ENCODE measurements at regions not wholly inside any gene's neighbourhood (a gene's known extent, or its start where the extent isn't known, plus 50 kb on each side); places are given as distances from the start of the nearest gene placed in this dataset.

- no CpG with 5 or more reads among the region's 16 CpGs for WGBS (ENCODE audit: insufficient coverage, insufficient read length)
- 0 out of 2 replicates have a peak, but pooled peaks cover 1% of the 10 kb centered on the region for H3K4me1 ChIP-seq (ENCODE audit: control insufficient read depth, insufficient read depth, low read length)
- H3K27me3 ChIP-seq (ENCODE audit: control insufficient read depth, insufficient read depth, low read length), result no peaks in the 10 kb centered on the region
- H3K36me3 ChIP-seq (ENCODE audit: control insufficient read depth, insufficient read depth, low read length), result no peaks in the 10 kb centered on the region; the same call in 1 of the 2 replicates
- no peak for DNase-seq (ENCODE audit: low read depth, low spot score)
- H3K9me3 ChIP-seq (ENCODE audit: control insufficient read depth, insufficient read depth, low read length), result no peaks in the 10 kb centered on the region
- no peak overlapping the region for H3K4me3 ChIP-seq (ENCODE audit: low read length)
- no peak overlapping the region for H3K27ac ChIP-seq (ENCODE audit: low read length)
These were observed 215.5 kb upstream of the RPL38 start for GRCh38 chr17:73987845-73988509.

- H3K9me3 ChIP-seq (ENCODE audit: control insufficient read depth, insufficient read depth, low read length), result no peaks in the 10 kb centered on the region
- H3K36me3 ChIP-seq (ENCODE audit: control insufficient read depth, insufficient read depth, low read length), result no peaks in the 10 kb centered on the region; the same call in 1 of the 2 replicates
- H3K27ac ChIP-seq (ENCODE audit: low read length), result no peak overlapping the region
- no peak for DNase-seq (ENCODE audit: low read depth, low spot score)
- WGBS (ENCODE audit: insufficient coverage, insufficient read length), result no CpG with 5 or more reads among the region's 14 CpGs
- H3K4me3 ChIP-seq (ENCODE audit: low read length), result no peak overlapping the region
- H3K4me1 ChIP-seq (ENCODE audit: control insufficient read depth, insufficient read depth, low read length), result 0 out of 2 replicates have a peak, but pooled peaks cover 1% of the 10 kb centered on the region
- H3K27me3 ChIP-seq (ENCODE audit: control insufficient read depth, insufficient read depth, low read length), result no peaks in the 10 kb centered on the region
These were observed 213.8 kb upstream of the RPL38 start for GRCh38 chr17:73989671-73990070.

- Histone ChIP-seq H3K36me3 (ENCODE audit: control insufficient read depth, insufficient read depth, low read length) (no peaks in the 10 kb centered on the region; the same call in 1 of the 2 replicates), H3K4me1 (ENCODE audit: control insufficient read depth, insufficient read depth, low read length) (0 out of 2 replicates have a peak, but pooled peaks cover 1% of the 10 kb centered on the region), H3K27me3 (ENCODE audit: control insufficient read depth, insufficient read depth, low read length) (no peaks in the 10 kb centered on the region), H3K4me3 (ENCODE audit: low read length) (no peak overlapping the region), H3K9me3 (ENCODE audit: control insufficient read depth, insufficient read depth, low read length) (no peaks in the 10 kb centered on the region), H3K27ac (ENCODE audit: low read length) (no peak overlapping the region)
- DNase-seq (ENCODE audit: low read depth, low spot score), result no peak
- WGBS (ENCODE audit: insufficient coverage, insufficient read length), result no CpG with 5 or more reads among the region's 7 CpGs
These were observed 213.2 kb upstream of the RPL38 start for GRCh38 chr17:73990290-73990689.

GRCh38 chr17:73991260-73991659 is 212.2 kb upstream of the RPL38 start:
- Histone ChIP-seq H3K27me3 (ENCODE audit: control insufficient read depth, insufficient read depth, low read length) (no peaks in the 10 kb centered on the region), H3K9me3 (ENCODE audit: control insufficient read depth, insufficient read depth, low read length) (no peaks in the 10 kb centered on the region), H3K4me1 (ENCODE audit: control insufficient read depth, insufficient read depth, low read length) (0 out of 2 replicates have a peak, but pooled peaks cover 1% of the 10 kb centered on the region), H3K27ac (ENCODE audit: low read length) (no peak overlapping the region), H3K36me3 (ENCODE audit: control insufficient read depth, insufficient read depth, low read length) (no peaks in the 10 kb centered on the region), H3K4me3 (ENCODE audit: low read length) (no peak overlapping the region)
- no CpG with 5 or more reads among the region's 5 CpGs for WGBS (ENCODE audit: insufficient coverage, insufficient read length)
- DNase-seq (ENCODE audit: low read depth, low spot score), result no peak

- no peaks in the 10 kb centered on the region for H3K36me3 ChIP-seq (ENCODE audit: control insufficient read depth, insufficient read depth, low read length)
- H3K4me3 ChIP-seq (ENCODE audit: low read length), result no peak overlapping the region
- no peak for DNase-seq (ENCODE audit: low read depth, low spot score)
- 0 out of 2 replicates have a peak, but pooled peaks cover 1% of the 10 kb centered on the region for H3K4me1 ChIP-seq (ENCODE audit: control insufficient read depth, insufficient read depth, low read length)
- no peaks in the 10 kb centered on the region for H3K27me3 ChIP-seq (ENCODE audit: control insufficient read depth, insufficient read depth, low read length)
- WGBS (ENCODE audit: insufficient coverage, insufficient read length), result no CpG with 5 or more reads among the region's 4 CpGs
- no peaks in the 10 kb centered on the region for H3K9me3 ChIP-seq (ENCODE audit: control insufficient read depth, insufficient read depth, low read length)
- H3K27ac ChIP-seq (ENCODE audit: low read length), result no peak overlapping the region
These were observed 208.5 kb upstream of the RPL38 start for GRCh38 chr17:73994946-73995345.

GRCh38 chr17:73997059-73997458 is 206.4 kb upstream of the RPL38 start:
- H3K36me3 ChIP-seq (ENCODE audit: control insufficient read depth, insufficient read depth, low read length), result no peaks in the 10 kb centered on the region
- no peak overlapping the region for H3K4me3 ChIP-seq (ENCODE audit: low read length)
- no peak for DNase-seq (ENCODE audit: low read depth, low spot score)
- WGBS (ENCODE audit: insufficient coverage, insufficient read length), result no CpG with 5 or more reads among the region's 3 CpGs
- H3K9me3 ChIP-seq (ENCODE audit: control insufficient read depth, insufficient read depth, low read length), result no peaks in the 10 kb centered on the region
- H3K27me3 ChIP-seq (ENCODE audit: control insufficient read depth, insufficient read depth, low read length), result no peaks in the 10 kb centered on the region
- H3K4me1 ChIP-seq (ENCODE audit: control insufficient read depth, insufficient read depth, low read length), result no peaks in the 10 kb centered on the region
- H3K27ac ChIP-seq (ENCODE audit: low read length), result no peak overlapping the region

- Histone ChIP-seq H3K4me1 (ENCODE audit: control insufficient read depth, insufficient read depth, low read length) (no peaks in the 10 kb centered on the region), H3K4me3 (ENCODE audit: low read length) (no peak overlapping the region), H3K36me3 (ENCODE audit: control insufficient read depth, insufficient read depth, low read length) (no peaks in the 10 kb centered on the region), H3K27ac (ENCODE audit: low read length) (no peak overlapping the region), H3K27me3 (ENCODE audit: control insufficient read depth, insufficient read depth, low read length) (no peaks in the 10 kb centered on the region), H3K9me3 (ENCODE audit: control insufficient read depth, insufficient read depth, low read length) (no peaks in the 10 kb centered on the region)
- no peak for DNase-seq (ENCODE audit: low read depth, low spot score)
- WGBS (ENCODE audit: insufficient coverage, insufficient read length), result no CpG with 5 or more reads among the region's 4 CpGs
These were observed 205.2 kb upstream of the RPL38 start for GRCh38 chr17:73998249-73998648.

GRCh38 chr17:73998653-73999645 is 204.5 kb upstream of the RPL38 start:
- DNase-seq (ENCODE audit: low read depth, low spot score), result peak; percentile 43
- H3K9me3 ChIP-seq (ENCODE audit: control insufficient read depth, insufficient read depth, low read length), result no peaks in the 10 kb centered on the region
- no peaks in the 10 kb centered on the region for H3K4me1 ChIP-seq (ENCODE audit: control insufficient read depth, insufficient read depth, low read length)
- no peaks in the 10 kb centered on the region for H3K36me3 ChIP-seq (ENCODE audit: control insufficient read depth, insufficient read depth, low read length)
- no peak overlapping the region for H3K4me3 ChIP-seq (ENCODE audit: low read length)
- H3K27ac ChIP-seq (ENCODE audit: low read length), result no peak overlapping the region
- no peaks in the 10 kb centered on the region for H3K27me3 ChIP-seq (ENCODE audit: control insufficient read depth, insufficient read depth, low read length)
- WGBS (ENCODE audit: insufficient coverage, insufficient read length), result no CpG with 5 or more reads among the region's 23 CpGs

- no peaks in the 10 kb centered on the region for H3K27me3 ChIP-seq (ENCODE audit: control insufficient read depth, insufficient read depth, low read length)
- WGBS (ENCODE audit: insufficient coverage, insufficient read length), result no CpG with 5 or more reads among the region's 5 CpGs
These were observed 202.3 kb upstream of the RPL38 start for GRCh38 chr17:74001145-74001544.

GRCh38 chr17:74002241-74002640 is 201.2 kb upstream of the RPL38 start:
- no peaks in the 10 kb centered on the region for H3K27me3 ChIP-seq (ENCODE audit: control insufficient read depth, insufficient read depth, low read length)
- DNase-seq (ENCODE audit: low read depth, low spot score), result no peak
- WGBS (ENCODE audit: insufficient coverage, insufficient read length), result no CpG with 5 or more reads among the region's 5 CpGs
- H3K4me3 ChIP-seq (ENCODE audit: low read length), result no peak overlapping the region
- H3K4me1 ChIP-seq (ENCODE audit: control insufficient read depth, insufficient read depth, low read length), result no peaks in the 10 kb centered on the region
- no peaks in the 10 kb centered on the region for H3K9me3 ChIP-seq (ENCODE audit: control insufficient read depth, insufficient read depth, low read length)
- no peaks in the 10 kb centered on the region for H3K36me3 ChIP-seq (ENCODE audit: control insufficient read depth, insufficient read depth, low read length)
- H3K27ac ChIP-seq (ENCODE audit: low read length), result no peak overlapping the region

More at GRCh38 chr17:74001145-74001544, 202.3 kb upstream of the RPL38 start:
- H3K4me1 ChIP-seq (ENCODE audit: control insufficient read depth, insufficient read depth, low read length), result no peaks in the 10 kb centered on the region
- H3K36me3 ChIP-seq (ENCODE audit: control insufficient read depth, insufficient read depth, low read length), result no peaks in the 10 kb centered on the region
- no peak for DNase-seq (ENCODE audit: low read depth, low spot score)
- H3K27ac ChIP-seq (ENCODE audit: low read length), result no peak overlapping the region
- no peak overlapping the region for H3K4me3 ChIP-seq (ENCODE audit: low read length)
- H3K9me3 ChIP-seq (ENCODE audit: control insufficient read depth, insufficient read depth, low read length), result no peaks in the 10 kb centered on the region

Measured in iPS DF 6.9 (cell line).